HG02623 (cell line): ENCODE measurements at regions not wholly inside any gene's neighbourhood (a gene's known extent, or its start where the extent isn't known, plus 50 kb on each side); places are given as distances from the start of the nearest gene placed in this dataset.
"Not testable (repeated sequence)": the region's sequence is repeated elsewhere in the genome, so short reads cannot be mapped to it uniquely, and the experiment has no call there.

Experiments
- ATAC-seq: cut with Tn5 transposase; IDR thresholded peaks from one replicate; pipeline ENCODE4 v1.9.1; 2021; ENCODE audit warnings: moderate library complexity; ENCODE audit not compliant: unreplicated experiment

- ATAC-seq, result not testable (repeated sequence)
Observed at GRCh38 chr5:158227314-158227713, 368.4 kb upstream of the CLINT1 start.

DNA sequence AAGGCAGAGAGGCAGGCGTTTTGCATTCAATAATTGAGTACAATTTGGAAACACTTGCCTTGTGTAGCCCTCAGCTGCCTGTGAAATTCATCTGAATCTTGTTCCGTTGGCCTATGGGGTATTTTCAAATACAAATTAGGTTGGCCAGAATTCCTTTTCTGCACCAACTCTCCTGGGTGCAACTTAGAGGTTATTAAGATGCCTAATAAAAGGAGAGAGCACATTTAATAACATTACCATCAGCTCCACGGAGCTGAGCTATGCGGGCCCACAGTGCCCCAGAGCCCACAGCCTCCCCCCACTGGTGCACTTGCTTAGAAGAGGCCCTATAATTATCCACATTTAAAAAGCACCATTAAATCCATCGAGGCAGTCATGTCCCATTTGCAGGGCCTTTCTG lies 367.6 kb upstream of the CLINT1 start:
- no peak for ATAC-seq

GRCh38 chr5:158224253-158224652 lies 365.3 kb upstream of the CLINT1 start:
- ATAC-seq, result no peak

DNA sequence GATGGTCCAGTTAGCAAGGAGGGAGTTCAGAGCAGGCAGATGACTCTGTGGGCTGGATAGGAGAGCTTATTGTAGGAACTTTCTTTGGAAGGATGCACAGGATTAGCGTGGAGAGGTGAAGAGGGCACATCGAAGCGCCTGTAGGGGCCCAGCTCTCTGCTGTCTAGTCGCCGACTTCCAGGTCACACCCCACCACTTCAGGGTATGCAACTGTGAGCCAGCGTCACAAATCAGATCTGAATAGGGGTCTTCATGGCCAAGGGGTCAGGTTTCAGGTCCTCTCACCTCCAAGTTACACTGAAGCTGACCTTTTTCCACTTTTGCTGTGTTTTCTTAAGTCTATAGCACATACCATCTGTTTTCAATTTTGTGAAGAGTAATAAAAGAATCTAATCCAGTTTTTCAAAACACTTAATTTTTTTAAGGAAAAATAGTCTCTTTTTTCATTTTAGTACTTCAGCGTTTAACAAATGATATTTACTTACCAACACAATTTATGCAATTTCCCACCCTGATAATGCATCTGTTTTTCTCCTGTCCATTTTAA lies 364.2 kb upstream of the CLINT1 start:
- ATAC-seq, result no peak

DNA sequence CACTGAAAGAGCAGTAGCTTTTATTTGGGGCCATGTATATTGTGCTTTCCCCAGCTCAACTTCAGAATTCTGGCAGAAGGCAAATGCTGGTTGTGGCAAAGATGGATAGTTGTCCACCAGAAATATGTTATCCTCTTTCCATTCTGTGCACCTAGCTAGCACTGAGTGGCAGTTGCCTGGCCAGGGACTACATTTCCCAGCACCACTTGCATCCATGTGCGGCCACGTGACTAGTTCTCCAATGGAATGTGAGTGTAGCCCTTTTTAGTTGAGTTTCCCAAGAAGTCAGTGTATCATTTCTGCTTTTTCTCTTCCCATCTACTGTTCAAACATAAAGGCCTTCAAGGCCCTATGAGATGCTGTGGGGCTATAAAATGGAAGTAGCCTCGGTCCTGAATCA lies 354.0 kb upstream of the CLINT1 start:
- ATAC-seq, result no peak

- ATAC-seq, result no peak
Observed at GRCh38 chr5:158212237-158212636, 353.3 kb upstream of the CLINT1 start.

- ATAC-seq, result no peak
Observed at GRCh38 chr5:158209219-158209908, 350.4 kb upstream of the CLINT1 start.

DNA sequence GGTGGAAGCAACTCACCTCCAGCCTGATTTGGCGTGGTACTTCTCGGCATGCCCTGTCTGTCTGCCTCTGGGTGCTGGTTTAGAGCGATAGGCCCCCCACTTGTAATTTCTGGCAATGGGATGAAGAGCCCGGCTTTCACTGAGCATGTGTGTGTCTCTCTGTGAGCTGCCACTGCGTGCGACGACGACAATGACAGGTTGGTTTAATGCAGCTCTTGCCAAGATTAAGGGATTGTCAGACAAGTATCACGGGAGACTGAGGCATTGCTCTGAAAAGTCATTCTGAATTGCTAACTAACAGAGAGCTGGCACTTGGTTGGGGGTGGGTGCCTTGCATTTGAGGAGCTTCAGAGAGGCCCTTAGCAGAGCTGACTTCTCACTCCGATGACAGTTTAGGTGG lies 348.8 kb upstream of the CLINT1 start:
- ATAC-seq, result no peak

DNA sequence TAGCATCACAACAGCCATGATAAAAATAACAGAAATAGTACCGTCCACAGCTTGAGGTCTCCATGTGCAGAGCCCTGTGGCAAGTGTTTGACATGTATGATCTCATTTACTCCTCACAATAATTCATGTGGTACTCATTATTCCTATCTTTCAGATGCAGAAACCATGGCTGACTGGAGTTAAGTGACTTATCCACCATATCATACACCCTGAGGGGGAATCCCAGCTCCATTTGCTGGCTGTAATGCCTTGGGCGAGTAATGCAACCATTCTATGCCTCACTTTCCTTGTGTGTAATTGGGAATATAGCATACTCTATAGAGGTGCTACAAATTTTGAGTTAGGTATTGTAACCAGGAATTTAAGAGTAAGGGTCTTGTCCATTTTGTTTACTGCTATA lies 347.0 kb upstream of the CLINT1 start:
- no peak for ATAC-seq

DNA sequence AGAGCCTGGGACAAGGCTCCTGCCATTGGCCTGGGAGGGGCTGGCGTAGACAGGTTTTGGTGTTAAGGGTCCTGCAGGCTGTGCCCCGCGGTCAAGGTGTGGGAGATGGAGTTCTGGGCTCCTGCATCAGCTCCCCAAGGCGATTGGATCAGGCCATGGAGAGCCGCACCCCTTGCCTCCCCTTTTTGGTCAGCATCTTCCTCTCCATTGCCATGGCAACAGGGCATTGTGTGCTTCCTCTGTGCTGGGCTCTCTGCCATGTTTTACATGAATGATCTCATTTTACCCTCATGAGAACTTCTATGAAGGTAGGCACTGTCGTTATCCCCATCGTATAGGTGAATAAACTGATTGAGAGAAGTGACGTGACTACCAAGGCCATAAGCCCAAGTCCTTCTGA lies 344.3 kb upstream of the CLINT1 start:
- ATAC-seq, result no peak

DNA sequence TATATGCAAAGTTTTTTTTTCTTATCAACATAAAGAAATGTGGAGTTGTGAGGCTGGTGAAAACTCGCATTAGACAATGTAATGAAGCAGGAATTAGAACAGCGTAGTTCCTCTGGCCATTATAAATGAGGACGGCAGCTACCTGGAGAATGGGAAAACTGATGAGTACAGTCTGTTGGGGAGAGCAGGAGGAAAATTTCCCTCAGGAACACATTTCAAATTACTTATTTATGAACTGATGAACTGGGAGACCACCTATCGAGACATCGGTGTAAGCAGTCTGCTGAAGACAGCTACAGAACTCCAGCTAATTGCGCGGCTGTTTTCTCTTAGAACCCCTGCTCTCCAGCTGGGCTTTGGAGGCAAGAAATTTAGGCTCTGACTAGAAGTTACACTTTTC lies 343.9 kb upstream of the CLINT1 start:
- ATAC-seq, result no peak

DNA sequence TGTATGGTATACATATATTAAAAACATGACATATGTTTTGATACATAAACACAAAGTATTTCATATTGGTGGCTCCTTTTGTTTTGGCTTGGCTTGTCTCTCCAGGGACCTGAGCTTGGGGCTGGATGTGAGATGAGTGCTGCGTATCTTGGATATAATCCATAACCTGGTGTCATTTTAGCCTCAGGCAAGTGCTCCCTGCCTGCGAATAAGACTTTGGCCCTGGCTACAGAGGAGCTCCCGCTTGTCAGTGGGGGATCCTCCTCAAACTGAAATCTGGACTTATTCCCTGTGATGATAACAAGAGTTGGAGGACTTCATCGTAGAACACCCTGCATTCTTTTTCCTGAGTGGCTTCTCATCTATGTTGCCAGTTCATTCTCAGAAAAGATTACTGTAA lies 341.7 kb upstream of the CLINT1 start:
- ATAC-seq, result no peak

- ATAC-seq, result peak; percentile 94
Observed at GRCh38 chr5:158198636-158199035, 339.7 kb upstream of the CLINT1 start.

GRCh38 chr5:158195416-158196210 lies 336.7 kb upstream of the CLINT1 start:
- ATAC-seq, result no peak

DNA sequence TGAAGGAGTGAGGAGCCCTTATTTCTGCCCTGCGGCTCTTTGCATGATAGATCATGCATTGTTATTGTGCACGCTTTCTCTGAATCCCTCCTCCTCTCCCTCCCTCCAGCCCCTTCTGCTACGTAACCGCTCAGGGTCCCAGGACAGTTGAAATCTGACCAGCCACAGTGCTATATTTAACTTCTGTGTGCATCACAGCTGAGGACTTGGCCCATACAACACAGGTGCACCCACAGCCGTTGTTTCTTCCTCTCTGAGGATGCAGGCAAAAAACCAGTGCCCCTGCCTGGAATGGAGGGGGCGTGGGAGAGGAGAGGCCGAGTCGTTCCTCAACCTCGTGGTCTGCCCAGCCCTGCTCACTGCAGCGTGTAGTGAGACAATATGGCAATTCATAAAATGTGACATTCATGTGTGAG lies 335.6 kb upstream of the CLINT1 start:
- ATAC-seq, result no peak

GRCh38 chr5:158193395-158193794 lies 334.4 kb upstream of the CLINT1 start:
- not testable (repeated sequence) for ATAC-seq

- no peak for ATAC-seq
Observed at GRCh38 chr5:158180407-158180806, 321.5 kb upstream of the CLINT1 start.

GRCh38 chr5:158179271-158179670 lies 320.3 kb upstream of the CLINT1 start:
- no peak for ATAC-seq

DNA sequence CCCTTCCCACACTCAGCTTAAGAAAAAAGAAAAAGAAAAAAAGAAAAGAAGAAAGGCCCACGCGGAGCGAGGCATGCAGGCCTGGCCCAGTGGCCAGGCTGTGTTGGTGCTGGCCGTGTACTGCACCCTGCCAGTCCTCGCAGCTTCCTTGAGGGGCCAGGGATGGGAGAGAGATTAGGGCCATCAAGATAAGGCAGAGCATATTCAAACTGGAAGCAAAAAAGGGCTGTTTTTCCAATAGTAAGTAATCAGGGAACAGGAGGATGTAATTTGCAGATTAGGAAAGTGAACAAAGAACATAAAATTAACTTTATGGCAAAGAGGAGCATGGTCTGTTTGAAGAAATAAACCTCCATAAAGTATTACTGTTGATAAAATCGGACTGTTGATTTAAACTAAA lies 319.6 kb upstream of the CLINT1 start:
- ATAC-seq, result no peak

DNA sequence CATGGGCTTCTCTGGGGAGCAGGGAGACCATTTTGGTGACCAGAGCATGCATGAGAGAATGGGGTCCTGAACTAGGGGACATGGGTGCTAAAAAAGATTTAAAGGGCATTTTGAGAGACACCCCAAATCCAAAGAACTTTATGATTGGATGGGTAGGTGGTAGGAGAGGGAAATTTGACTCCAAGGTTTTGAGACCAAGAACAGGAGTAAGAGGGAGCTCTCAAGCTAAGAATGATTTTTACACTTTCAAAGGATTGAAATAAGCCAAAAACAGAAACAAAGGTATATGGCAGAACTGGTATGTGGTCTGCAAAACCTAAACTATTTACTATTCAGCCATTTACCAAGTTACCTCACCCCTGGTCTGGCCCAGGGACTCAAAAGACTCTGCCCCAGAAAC lies 318.2 kb upstream of the CLINT1 start:
- no peak for ATAC-seq

DNA sequence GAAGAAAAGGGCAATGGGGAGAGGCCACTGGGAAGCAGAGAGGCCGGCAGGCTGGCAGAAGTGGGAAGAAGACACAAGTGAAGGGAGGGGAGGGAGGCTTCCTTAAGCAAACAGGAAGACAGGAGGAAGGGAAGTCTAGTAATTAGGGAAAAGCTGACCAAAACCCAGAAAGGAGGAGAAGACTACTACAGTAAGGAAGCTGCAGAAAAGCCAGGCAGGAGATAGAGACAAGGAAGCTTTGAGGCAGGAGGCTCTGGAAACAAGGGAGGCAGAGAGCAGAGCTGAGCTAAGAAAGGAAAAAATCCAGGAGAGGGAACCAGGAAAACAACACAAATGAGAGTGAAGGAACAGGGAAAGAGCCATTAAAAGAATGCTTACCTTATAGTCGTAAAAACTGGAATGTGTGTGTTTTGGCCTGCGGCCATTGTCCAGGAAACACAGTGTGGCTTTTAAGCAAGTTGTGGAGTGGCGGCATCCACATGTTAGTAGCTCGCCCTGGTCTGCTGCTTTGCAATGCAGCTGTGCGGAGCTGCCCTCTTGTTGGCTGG lies 317.1 kb upstream of the CLINT1 start:
- no peak for ATAC-seq
